ENCODE measurements at regions not wholly inside any gene's neighbourhood (a gene's known extent, or its start where the extent isn't known, plus 50 kb on each side); places are given as distances from the start of the nearest gene placed in this dataset.

DNA sequence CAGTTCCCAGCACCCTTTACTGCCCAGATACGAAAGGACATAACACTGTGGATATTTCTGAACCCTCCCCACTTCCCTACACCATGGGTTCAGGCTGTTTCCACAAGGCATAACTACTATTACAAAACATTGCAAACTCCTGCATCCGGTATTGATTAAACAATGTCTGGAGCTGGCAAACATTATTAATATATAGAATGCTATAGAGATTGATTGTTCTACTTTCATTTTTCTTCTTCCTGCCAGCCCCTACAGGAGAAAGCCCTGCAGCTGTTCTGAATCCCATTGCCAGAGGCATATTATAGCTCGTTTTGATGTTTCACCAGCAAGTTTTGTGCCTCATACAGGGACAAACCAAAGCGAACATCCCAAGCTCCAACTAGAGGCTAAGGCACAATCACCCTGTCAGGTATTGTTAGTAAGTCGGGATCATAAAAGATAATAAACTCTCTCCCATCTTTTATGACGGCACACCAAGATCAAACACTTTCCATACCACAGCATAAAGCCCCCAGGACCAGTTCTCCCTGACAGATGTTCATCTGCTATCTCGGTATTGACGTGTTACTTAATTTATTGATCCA, 331.1 kb upstream of the NT5E start:
- H2AFZ ChIP-seq (ENCODE audit: low read depth, low read length) = no peak overlapping the region
- no peak for FAIRE-seq
- H3K4me3 Mint-ChIP-seq (ENCODE audit: unreplicated experiment) = no peak overlapping the region

DNA sequence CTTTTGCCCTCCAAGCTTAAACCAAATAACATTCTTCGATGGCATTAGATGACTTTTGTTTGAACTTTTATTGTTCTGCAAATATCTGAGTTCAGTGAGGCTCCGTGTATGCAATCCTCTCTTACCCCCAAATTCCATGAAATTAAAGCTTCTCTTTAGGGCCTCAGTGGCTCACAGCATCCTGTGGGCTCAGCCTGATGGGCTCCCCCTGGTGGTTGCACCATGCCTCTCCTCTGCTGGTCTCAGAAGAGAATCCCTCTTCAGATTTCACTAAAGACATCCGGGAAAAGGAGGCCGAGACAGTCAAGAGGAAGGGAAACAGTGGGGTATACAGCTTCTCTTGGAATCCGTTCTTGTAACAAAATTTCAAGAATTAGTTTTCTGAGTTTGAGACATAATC, 331.6 kb upstream of the NT5E start:
- Mint-ChIP-seq H3K36me3 (ENCODE audit: low read depth, unreplicated experiment) (no peaks in the 10 kb centered on the region), H3K4me1 (ENCODE audit: low read depth, unreplicated experiment) (no peaks in the 10 kb centered on the region), H3K27ac (ENCODE audit: unreplicated experiment) (no peak overlapping the region), H3K27me3 (ENCODE audit: low read depth, unreplicated experiment) (peaks cover 10% of the 10 kb centered on the region), H3K9me3 (ENCODE audit: unreplicated experiment) (no peaks in the 10 kb centered on the region), H3K4me3 (ENCODE audit: unreplicated experiment) (no peak overlapping the region)
- Histone ChIP-seq H3K79me2 (ENCODE audit: insufficient read depth, low read length) (no peaks in the 10 kb centered on the region), H3K36me3 (ENCODE audit: insufficient read depth, low read length) (no peaks in the 10 kb centered on the region), H3K4me1 (ENCODE audit: insufficient read depth, low read length) (no peaks in the 10 kb centered on the region), H3K4me2 (ENCODE audit: low read length) (no peak overlapping the region), H3K9ac (ENCODE audit: low read length) (no peak overlapping the region), H3K27ac (ENCODE audit: low read depth, low read length) (no peak overlapping the region), H3K27me3 (ENCODE audit: insufficient read depth, low read length) (no peaks in the 10 kb centered on the region), H3K4me3 (ENCODE audit: insufficient read depth, low read depth, low read length) (no peak overlapping the region), H2AFZ (ENCODE audit: low read depth, low read length) (no peak overlapping the region), H3K9me3 (ENCODE audit: insufficient read depth, low read depth, low read length) (no peaks in the 10 kb centered on the region), H4K20me1 (ENCODE audit: insufficient read depth, low read length) (no peaks in the 10 kb centered on the region)
- DNase-seq (ENCODE audit: low read depth) (no peak), FAIRE-seq (no peak)
- no peak for TF ChIP-seq EZH2 (IDR thresholded peaks at IDR 0.05; ENCODE audit: insufficient read depth, low read length)
- TF ChIP-seq, protein P1, sequence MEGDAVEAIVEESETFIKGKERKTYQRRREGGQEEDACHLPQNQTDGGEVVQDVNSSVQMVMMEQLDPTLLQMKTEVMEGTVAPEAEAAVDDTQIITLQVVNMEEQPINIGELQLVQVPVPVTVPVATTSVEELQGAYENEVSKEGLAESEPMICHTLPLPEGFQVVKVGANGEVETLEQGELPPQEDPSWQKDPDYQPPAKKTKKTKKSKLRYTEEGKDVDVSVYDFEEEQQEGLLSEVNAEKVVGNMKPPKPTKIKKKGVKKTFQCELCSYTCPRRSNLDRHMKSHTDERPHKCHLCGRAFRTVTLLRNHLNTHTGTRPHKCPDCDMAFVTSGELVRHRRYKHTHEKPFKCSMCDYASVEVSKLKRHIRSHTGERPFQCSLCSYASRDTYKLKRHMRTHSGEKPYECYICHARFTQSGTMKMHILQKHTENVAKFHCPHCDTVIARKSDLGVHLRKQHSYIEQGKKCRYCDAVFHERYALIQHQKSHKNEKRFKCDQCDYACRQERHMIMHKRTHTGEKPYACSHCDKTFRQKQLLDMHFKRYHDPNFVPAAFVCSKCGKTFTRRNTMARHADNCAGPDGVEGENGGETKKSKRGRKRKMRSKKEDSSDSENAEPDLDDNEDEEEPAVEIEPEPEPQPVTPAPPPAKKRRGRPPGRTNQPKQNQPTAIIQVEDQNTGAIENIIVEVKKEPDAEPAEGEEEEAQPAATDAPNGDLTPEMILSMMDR (IDR thresholded peaks at IDR 0.05; ENCODE audit: insufficient read depth, low read depth, low read length) = no peak

More for the DNA sequence above, 331.1 kb upstream of the NT5E start:
- no peak for DNase-seq (ENCODE audit: low read depth)
- Mint-ChIP-seq H3K36me3 (ENCODE audit: low read depth, unreplicated experiment) (no peaks in the 10 kb centered on the region), H3K27ac (ENCODE audit: unreplicated experiment) (no peak overlapping the region), H3K4me1 (ENCODE audit: low read depth, unreplicated experiment) (no peaks in the 10 kb centered on the region), H3K27me3 (ENCODE audit: low read depth, unreplicated experiment) (peaks cover 10% of the 10 kb centered on the region), H3K9me3 (ENCODE audit: unreplicated experiment) (no peaks in the 10 kb centered on the region)
- no peak for TF ChIP-seq EZH2 (IDR thresholded peaks at IDR 0.05; ENCODE audit: insufficient read depth, low read length)
- TF ChIP-seq, protein P1 (IDR thresholded peaks at IDR 0.05; ENCODE audit: insufficient read depth, low read depth, low read length) = no peak
- Histone ChIP-seq H4K20me1 (ENCODE audit: insufficient read depth, low read length) (no peaks in the 10 kb centered on the region), H3K36me3 (ENCODE audit: insufficient read depth, low read length) (no peaks in the 10 kb centered on the region), H3K27me3 (ENCODE audit: insufficient read depth, low read length) (no peaks in the 10 kb centered on the region), H3K79me2 (ENCODE audit: insufficient read depth, low read length) (no peaks in the 10 kb centered on the region), H3K4me1 (ENCODE audit: insufficient read depth, low read length) (no peaks in the 10 kb centered on the region), H3K9ac (ENCODE audit: low read length) (no peak overlapping the region), H3K4me3 (ENCODE audit: insufficient read depth, low read depth, low read length) (no peak overlapping the region), H3K4me2 (ENCODE audit: low read length) (no peak overlapping the region), H3K27ac (ENCODE audit: low read depth, low read length) (no peak overlapping the region), H3K9me3 (ENCODE audit: insufficient read depth, low read depth, low read length) (no peaks in the 10 kb centered on the region)

DNA sequence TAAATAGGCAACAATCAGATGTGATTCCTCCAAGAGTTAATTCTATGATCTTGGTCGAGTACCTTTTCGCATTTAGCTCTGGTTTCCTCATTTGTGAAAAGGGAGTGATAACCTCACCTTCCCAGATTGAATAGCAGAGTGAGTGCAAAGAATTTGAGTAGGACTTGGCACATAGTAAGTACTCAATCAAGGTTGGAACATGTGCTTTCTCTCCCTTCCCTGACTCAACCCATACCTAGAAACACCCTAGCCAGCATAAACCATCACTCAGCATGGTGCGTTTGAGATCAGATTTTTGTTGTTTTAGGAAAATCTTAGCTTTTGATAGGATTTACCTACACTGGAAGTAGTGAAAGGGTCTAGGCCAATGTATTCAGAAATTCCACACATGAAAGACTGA, 333.4 kb upstream of the NT5E start:
- Histone ChIP-seq H3K79me2 (ENCODE audit: insufficient read depth, low read length) (no peaks in the 10 kb centered on the region), H3K27ac (ENCODE audit: low read depth, low read length) (no peak overlapping the region), H3K9ac (ENCODE audit: low read length) (no peak overlapping the region), H3K36me3 (ENCODE audit: insufficient read depth, low read length) (no peaks in the 10 kb centered on the region), H4K20me1 (ENCODE audit: insufficient read depth, low read length) (no peaks in the 10 kb centered on the region), H3K9me3 (ENCODE audit: insufficient read depth, low read depth, low read length) (no peaks in the 10 kb centered on the region), H3K4me1 (ENCODE audit: insufficient read depth, low read length) (no peaks in the 10 kb centered on the region), H3K27me3 (ENCODE audit: insufficient read depth, low read length) (no peaks in the 10 kb centered on the region), H3K4me2 (ENCODE audit: low read length) (no peak overlapping the region), H3K4me3 (ENCODE audit: insufficient read depth, low read depth, low read length) (no peak overlapping the region), H2AFZ (ENCODE audit: low read depth, low read length) (no peak overlapping the region)
- Mint-ChIP-seq H3K9me3 (ENCODE audit: unreplicated experiment) (no peaks in the 10 kb centered on the region), H3K27me3 (ENCODE audit: low read depth, unreplicated experiment) (peaks cover 6% of the 10 kb centered on the region), H3K4me1 (ENCODE audit: low read depth, unreplicated experiment) (no peaks in the 10 kb centered on the region), H3K36me3 (ENCODE audit: low read depth, unreplicated experiment) (no peaks in the 10 kb centered on the region), H3K27ac (ENCODE audit: unreplicated experiment) (no peak overlapping the region), H3K4me3 (ENCODE audit: unreplicated experiment) (no peak overlapping the region)
- TF ChIP-seq EZH2 (IDR thresholded peaks at IDR 0.05; ENCODE audit: insufficient read depth, low read length) = no peak
- TF ChIP-seq, protein P1 (IDR thresholded peaks at IDR 0.05; ENCODE audit: insufficient read depth, low read depth, low read length) = no peak
- no peak for FAIRE-seq
- DNase-seq (ENCODE audit: low read depth) = no peak
